ENCODE measurements at regions not wholly inside any gene's neighbourhood (a gene's known extent, or its start where the extent isn't known, plus 50 kb on each side); places are given as distances from the start of the nearest gene placed in this dataset.

GRCh38 chr1:80666073-80666472, 1134.7 kb upstream of the ADGRL2 start:
- TF ChIP-seq RXRA (IDR thresholded peaks at IDR 0.05) (no peak), SP1 (IDR thresholded peaks at IDR 0.05) (no peak), ZBTB33 (IDR thresholded peaks at IDR 0.05) (no peak)
- TF ChIP-seq, protein P1, sequence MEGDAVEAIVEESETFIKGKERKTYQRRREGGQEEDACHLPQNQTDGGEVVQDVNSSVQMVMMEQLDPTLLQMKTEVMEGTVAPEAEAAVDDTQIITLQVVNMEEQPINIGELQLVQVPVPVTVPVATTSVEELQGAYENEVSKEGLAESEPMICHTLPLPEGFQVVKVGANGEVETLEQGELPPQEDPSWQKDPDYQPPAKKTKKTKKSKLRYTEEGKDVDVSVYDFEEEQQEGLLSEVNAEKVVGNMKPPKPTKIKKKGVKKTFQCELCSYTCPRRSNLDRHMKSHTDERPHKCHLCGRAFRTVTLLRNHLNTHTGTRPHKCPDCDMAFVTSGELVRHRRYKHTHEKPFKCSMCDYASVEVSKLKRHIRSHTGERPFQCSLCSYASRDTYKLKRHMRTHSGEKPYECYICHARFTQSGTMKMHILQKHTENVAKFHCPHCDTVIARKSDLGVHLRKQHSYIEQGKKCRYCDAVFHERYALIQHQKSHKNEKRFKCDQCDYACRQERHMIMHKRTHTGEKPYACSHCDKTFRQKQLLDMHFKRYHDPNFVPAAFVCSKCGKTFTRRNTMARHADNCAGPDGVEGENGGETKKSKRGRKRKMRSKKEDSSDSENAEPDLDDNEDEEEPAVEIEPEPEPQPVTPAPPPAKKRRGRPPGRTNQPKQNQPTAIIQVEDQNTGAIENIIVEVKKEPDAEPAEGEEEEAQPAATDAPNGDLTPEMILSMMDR (IDR thresholded peaks at IDR 0.05; ENCODE audit: low read depth, low read length, missing input control), result no peak

Measured in liver (tissue), 3 donors.